Testis (tissue), 2 donors: ENCODE measurements at regions not wholly inside any gene's neighbourhood (a gene's known extent, or its start where the extent isn't known, plus 50 kb on each side); places are given as distances from the start of the nearest gene placed in this dataset.

Source experiments
- DNase-seq: peaks from one replicate; pipeline ENCODE4 v3.0.0-alpha.2; 2019
- H3K27ac ChIP-seq, 2 donors: fragments of 200-600 bp; sonication (generic); one replicate each; pipeline ENCODE4 v1.5.1; 2019
- H3K27me3 ChIP-seq: fragments of 200-600 bp; sonication (generic); one replicate; pipeline ENCODE4 v1.5.1; 2019
- H3K36me3 ChIP-seq: fragments of 200-600 bp; sonication (generic); one replicate; pipeline ENCODE4 v1.5.1; 2017; ENCODE audit warnings: low read depth; ENCODE audit errors: missing control alignments
- H3K4me1 ChIP-seq: fragments of 200-600 bp; sonication (generic); one replicate; pipeline ENCODE4 v1.5.1; 2019
- H3K4me3 ChIP-seq, 2 donors: fragments of 200-600 bp; sonication (generic); one replicate each; pipeline ENCODE4 v1.5.1; 2017 to 2019
- H3K9me3 ChIP-seq: fragments of 200-600 bp; sonication (generic); one replicate; pipeline ENCODE4 v1.5.1; 2017
- CTCF ChIP-seq, 3 experiments: fragments of 450-650 bp in 2 of 3; fragments of 200-600 bp in 1 of 3; sonication (generic) in 1 of 3; IDR thresholded peaks; one replicate each; pipeline ENCODE4 v1.5.1; 2016 to 2019; ENCODE audit warnings: antibody characterized with exemption in 3 of 3, mild to moderate bottlenecking in 2 of 3, moderate library complexity in 1 of 3
- POLR2A ChIP-seq: fragments of 450-650 bp; IDR thresholded peaks from one replicate; pipeline ENCODE4 v1.6.1; 2017; ENCODE audit warnings: antibody characterized with exemption, mild to moderate bottlenecking, moderate library complexity
- WGBS, 2 donors: methylation state at CpG; one replicate each; pipeline ENCODE4 v1.1.5; 2018; 5-methylcytosine and 5-hydroxymethylcytosine counted together
- intact Hi-C: fragments of 100-400 bp; cut with DNase I; formaldehyde crosslinking; loops from one replicate; pipeline ENCODE4 v1.15.1; 2023; ENCODE audit warnings: low total_unique reads

- WGBS, 2 donors: 89 to 90% methylated on average over 5 of the region's 5 CpGs
- H3K27ac ChIP-seq: no peak overlapping the region
- H3K9me3 ChIP-seq: no peaks in the 10 kb centered on the region
- TF ChIP-seq CTCF (IDR thresholded peaks at IDR 0.05) (no peak), POLR2A (no peak)
- no peaks in the 10 kb centered on the region for H3K4me1 ChIP-seq
- no peaks in the 10 kb centered on the region for H3K36me3 ChIP-seq
- no peak for DNase-seq
- no peak overlapping the region for H3K4me3 ChIP-seq
- intact Hi-C loops: no loop called here
- H3K27me3 ChIP-seq: no peaks in the 10 kb centered on the region
Measured at GRCh38 chr4:152020073-152020472, 259.3 kb upstream of the GATB start.

GRCh38 chr4:152016303-152016620 lies 255.5 kb upstream of the GATB start:
- Histone ChIP-seq H3K36me3 (no peaks in the 10 kb centered on the region), H3K4me3 (no peak overlapping the region), H3K9me3 (no peaks in the 10 kb centered on the region), H3K4me1 (no peaks in the 10 kb centered on the region), H3K27ac (no peak overlapping the region), H3K27me3 (no peaks in the 10 kb centered on the region)
- WGBS, 2 donors: 81% methylated on average over 5 of the region's 5 CpGs
- no peak for TF ChIP-seq POLR2A
- TF ChIP-seq CTCF (IDR thresholded peaks at IDR 0.05): no peak
- DNase-seq: no peak
- intact Hi-C loops: no loop called here

GRCh38 chr4:152015597-152016302 lies 254.9 kb upstream of the GATB start:
- Histone ChIP-seq H3K27me3 (no peaks in the 10 kb centered on the region), H3K27ac (no peak overlapping the region), H3K4me3 (no peak overlapping the region), H3K4me1 (no peaks in the 10 kb centered on the region), H3K36me3 (no peaks in the 10 kb centered on the region), H3K9me3 (no peaks in the 10 kb centered on the region)
- TF ChIP-seq CTCF (IDR thresholded peaks at IDR 0.05) (no peak), POLR2A (no peak)
- no peak for DNase-seq
- intact Hi-C loops: no loop called here
- WGBS, 2 donors: 92 to 93% methylated on average over 11 of the region's 11 CpGs

GRCh38 chr4:152014280-152014679 lies 253.5 kb upstream of the GATB start:
- intact Hi-C loops: no loop called here
- TF ChIP-seq POLR2A: no peak
- no peak for TF ChIP-seq CTCF (IDR thresholded peaks at IDR 0.05)
- no peaks in the 10 kb centered on the region for H3K36me3 ChIP-seq
- no peak for DNase-seq
- no peak overlapping the region for H3K27ac ChIP-seq
- 72 to 74% methylated on average over 3 of the region's 3 CpGs for WGBS, 2 donors
- no peaks in the 10 kb centered on the region for H3K9me3 ChIP-seq
- no peak overlapping the region for H3K4me3 ChIP-seq
- no peaks in the 10 kb centered on the region for H3K4me1 ChIP-seq
- no peaks in the 10 kb centered on the region for H3K27me3 ChIP-seq

- H3K27me3 ChIP-seq: no peaks in the 10 kb centered on the region
- WGBS, 2 donors: 87 to 89% methylated on average over 7 of the region's 7 CpGs
- no peak overlapping the region for H3K4me3 ChIP-seq
- intact Hi-C loops: no loop called here
- H3K9me3 ChIP-seq: no peaks in the 10 kb centered on the region
- H3K36me3 ChIP-seq: no peaks in the 10 kb centered on the region
- no peak for TF ChIP-seq POLR2A
- no peak for TF ChIP-seq CTCF (IDR thresholded peaks at IDR 0.05)
- H3K4me1 ChIP-seq: no peaks in the 10 kb centered on the region
- no peak for DNase-seq
- no peak overlapping the region for H3K27ac ChIP-seq
Measured at GRCh38 chr4:152011469-152011868, 250.7 kb upstream of the GATB start.
